Right kidney (tissue), 1 donor: ENCODE measurements at regions not wholly inside any gene's neighbourhood (a gene's known extent, or its start where the extent isn't known, plus 50 kb on each side); places are given as distances from the start of the nearest gene placed in this dataset.
A peak's percentile ranks its signal among the peaks of the same experiment; 100 is the strongest.

Experiments used
- DNase-seq: peaks from one replicate; pipeline ENCODE4 v3.0.0-alpha.2; 2016

GRCh38 chr2:173823543-173823939 is 141.6 kb downstream of the SP3 start:
- DNase-seq, result peak; percentile 42

DNA sequence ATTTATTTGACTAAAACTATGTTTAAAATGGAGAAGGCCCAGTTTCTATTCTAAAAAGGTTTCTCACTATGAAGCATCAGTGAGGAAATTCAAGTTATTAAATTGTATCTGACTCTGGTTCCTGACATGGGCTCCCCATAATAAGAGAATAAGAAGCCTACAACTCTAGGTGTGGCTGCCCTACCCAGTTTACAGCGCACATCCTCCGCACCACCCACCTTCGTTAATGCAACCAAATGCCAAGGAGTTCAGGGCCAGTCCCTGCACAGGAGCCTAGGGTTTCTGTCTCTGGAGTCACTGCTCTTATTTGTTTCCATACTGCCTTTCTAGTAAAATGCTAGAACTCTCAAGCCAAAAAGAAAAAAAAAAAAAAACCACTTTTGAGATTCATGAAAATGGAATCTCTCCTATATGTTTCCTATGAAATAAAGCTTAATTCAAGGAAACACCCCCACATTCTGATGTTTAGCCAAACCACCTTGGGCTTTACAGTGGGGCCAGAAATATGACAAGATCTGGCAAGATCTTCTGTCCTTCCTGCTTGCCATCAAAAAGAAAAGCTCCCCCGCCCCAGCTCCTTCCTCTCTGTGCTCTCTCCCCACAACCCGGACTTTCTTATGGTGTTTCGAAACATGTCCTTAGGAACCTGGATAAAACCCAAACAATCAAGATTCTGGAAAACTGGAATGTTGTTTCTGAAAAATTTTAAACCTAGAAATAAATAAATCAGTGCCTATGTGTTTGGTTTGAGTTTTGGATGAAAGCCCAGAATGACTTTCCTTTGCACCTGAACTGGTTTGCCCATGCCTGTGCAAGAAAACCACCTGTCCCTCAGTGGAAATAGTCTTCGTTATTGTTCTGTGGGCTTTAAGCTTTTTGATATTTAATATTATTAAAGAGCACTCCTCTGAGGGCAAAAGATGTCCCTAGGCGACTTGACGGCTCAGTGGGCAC is 136.7 kb downstream of the SP3 start:
- no peak for DNase-seq

GRCh38 chr2:173829727-173830126 is 135.4 kb downstream of the SP3 start:
- no peak for DNase-seq

DNA sequence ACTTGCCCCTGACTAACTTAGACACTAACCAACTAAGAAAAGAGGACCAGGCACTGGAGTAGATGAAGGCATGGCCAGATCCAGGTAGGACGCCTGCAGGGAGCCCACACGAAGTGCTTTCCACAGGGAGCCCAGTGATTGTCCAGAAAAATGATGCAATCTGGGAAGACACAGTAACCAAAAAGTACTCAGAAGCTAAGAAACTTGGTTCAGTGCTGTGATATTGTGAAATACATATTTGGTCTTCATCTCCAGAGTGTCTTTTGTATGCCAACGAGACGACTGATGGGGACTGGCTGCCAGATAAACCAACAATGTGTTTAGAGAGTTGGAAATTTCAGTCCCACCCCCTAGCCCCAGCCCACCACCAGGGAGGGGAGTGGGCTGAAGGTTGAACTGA is 135.0 kb downstream of the SP3 start:
- DNase-seq, result no peak

- DNase-seq, result peak; percentile 53
Measured at GRCh38 chr2:173831312-173832229, 133.6 kb downstream of the SP3 start.

DNA sequence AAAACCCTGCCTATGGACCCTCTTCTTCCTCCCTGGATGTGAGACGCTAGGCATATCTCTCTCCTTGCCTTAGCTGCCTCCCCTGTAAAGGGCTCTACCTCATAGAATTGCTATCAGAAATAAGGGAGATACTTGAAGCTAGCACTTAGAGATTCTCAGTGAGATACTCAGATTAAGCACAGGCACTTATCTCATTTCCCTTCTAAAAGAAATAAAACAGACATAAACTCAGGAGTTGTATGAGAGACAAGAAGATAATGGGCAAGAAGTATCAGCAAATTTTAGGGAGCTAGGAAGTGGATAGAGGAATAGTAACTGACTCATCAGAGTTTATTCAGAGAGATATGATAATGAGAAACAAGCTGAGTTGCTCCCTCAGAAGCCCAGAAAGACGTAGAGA is 131.0 kb downstream of the SP3 start:
- DNase-seq, result no peak

GRCh38 chr2:173835726-173836125 is 129.4 kb downstream of the SP3 start:
- DNase-seq, result no peak

GRCh38 chr2:173841110-173841509 is 124.1 kb downstream of the SP3 start:
- no peak for DNase-seq

- DNase-seq, result no peak
Measured at GRCh38 chr2:173843526-173843925, 121.6 kb downstream of the SP3 start.

DNA sequence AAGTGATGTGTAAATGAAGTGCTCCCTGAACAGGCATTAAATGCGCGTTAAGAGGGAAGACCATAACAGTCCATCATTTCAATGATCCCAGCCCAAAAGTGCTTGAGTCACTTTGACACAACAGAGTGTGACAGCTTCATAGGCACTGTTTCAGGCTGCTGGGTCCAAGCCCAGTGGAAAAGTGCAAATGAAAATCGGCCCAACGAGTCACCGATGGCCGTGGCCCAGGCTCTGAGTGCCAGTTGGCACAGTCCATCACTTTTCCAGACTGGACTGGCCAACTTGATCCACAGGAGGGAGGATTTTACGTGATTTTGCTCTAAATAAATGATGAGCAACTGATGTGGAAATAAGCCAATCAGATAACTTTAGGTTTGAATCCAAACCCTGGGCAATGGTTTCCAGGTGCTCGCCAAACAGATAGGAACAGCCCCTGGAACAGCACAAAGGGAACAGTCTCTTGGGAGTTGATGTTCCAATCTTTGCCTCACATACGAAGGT is 114.0 kb downstream of the SP3 start:
- no peak for DNase-seq

GRCh38 chr2:173854141-173854540 is 111.0 kb downstream of the SP3 start:
- DNase-seq, result no peak

GRCh38 chr2:173854840-173855239 is 110.3 kb downstream of the SP3 start:
- no peak for DNase-seq

- no peak for DNase-seq
Measured at GRCh38 chr2:173855661-173856060, 109.5 kb downstream of the SP3 start.
